GM23338 (cell line): ENCODE measurements at regions not wholly inside any gene's neighbourhood (a gene's known extent, or its start where the extent isn't known, plus 50 kb on each side); places are given as distances from the start of the nearest gene placed in this dataset.

ENCODE experiments used
- ATAC-seq: fragments of 200-7000 bp; cut with Tn5 transposase; 3 replicates; pipeline ENCODE4 v1.9.1; 2020
- DNase-seq: peaks from one replicate; pipeline ENCODE4 v3.0.0-alpha.2; 2015; ENCODE audit warnings: low spot score
- H2AFZ ChIP-seq: fragments of 200-600 bp; sonication (generic); 2 replicates; pipeline ENCODE4 v1.8.0; 2016; ENCODE audit warnings: antibody characterized with exemption, mild to moderate bottlenecking, moderate library complexity
- H3F3A ChIP-seq: fragments of 200-600 bp; sonication (generic); replicated peaks from 2 replicates; pipeline ENCODE4 v1.8.0; 2017; ENCODE audit warnings: antibody characterized with exemption, mixed run types, low read depth
- H3K27ac ChIP-seq: fragments of 200-600 bp; sonication (generic); 2 replicates; pipeline ENCODE4 v1.6.1; 2016; ENCODE audit warnings: low read depth
- H3K27me3 ChIP-seq: fragments of 200-600 bp; sonication (generic); 2 replicates; pipeline ENCODE4 v1.8.0; 2016; ENCODE audit warnings: mild to moderate bottlenecking, mixed run types, moderate library complexity; ENCODE audit not compliant: insufficient read depth
- H3K36me3 ChIP-seq: fragments of 200-600 bp; sonication (generic); 2 replicates; pipeline ENCODE4 v1.8.0; 2016; ENCODE audit warnings: mild to moderate bottlenecking; ENCODE audit not compliant: insufficient read depth
- H3K4me1 ChIP-seq: fragments of 200-600 bp; sonication (generic); 2 replicates; pipeline ENCODE4 v1.8.0; 2016; ENCODE audit warnings: mild to moderate bottlenecking, moderate library complexity; ENCODE audit not compliant: insufficient read depth
- H3K4me2 ChIP-seq: fragments of 200-600 bp; sonication (generic); 2 replicates; pipeline ENCODE4 v1.7.1; 2017; ENCODE audit warnings: mixed run types
- H3K4me3 ChIP-seq: fragments of 200-600 bp; sonication (generic); 2 replicates; pipeline ENCODE4 v1.6.1; 2016; ENCODE audit warnings: mixed run types
- H3K79me2 ChIP-seq: fragments of 200-600 bp; sonication (generic); replicated peaks from 2 replicates; pipeline ENCODE4 v1.8.0; 2017; ENCODE audit warnings: mild to moderate bottlenecking; ENCODE audit not compliant: insufficient read depth
- H3K9me2 ChIP-seq: fragments of 200-600 bp; sonication (generic); 2 replicates; pipeline ENCODE4 v1.8.0; 2017; ENCODE audit not compliant: insufficient read depth
- H4K20me1 ChIP-seq: fragments of 200-600 bp; sonication (generic); replicated peaks from 2 replicates; pipeline ENCODE4 v1.8.0; 2017; ENCODE audit warnings: mild to moderate bottlenecking; ENCODE audit not compliant: insufficient read depth
- H3K27ac Mint-ChIP-seq: 2 replicates; pipeline ENCODE4 v1.8.0; 2020; ENCODE audit warnings: inconsistent platforms, mild to moderate bottlenecking, moderate library complexity, mixed read lengths
- H3K27me3 Mint-ChIP-seq: 3 replicates; pipeline ENCODE4 v1.8.0; 2022; ENCODE audit warnings: low read depth, mild to moderate bottlenecking, moderate library complexity, mixed read lengths, inconsistent platforms; ENCODE audit not compliant: insufficient read depth, poor library complexity
- H3K36me3 Mint-ChIP-seq: 3 replicates; pipeline ENCODE4 v1.8.0; 2021; ENCODE audit warnings: low read depth, mild to moderate bottlenecking, inconsistent platforms, moderate library complexity, mixed read lengths
- H3K4me1 Mint-ChIP-seq: 3 replicates; pipeline ENCODE4 v1.8.0; 2020; ENCODE audit warnings: mild to moderate bottlenecking, inconsistent platforms, mixed read lengths
- H3K4me3 Mint-ChIP-seq: 3 replicates; pipeline ENCODE4 v1.8.0; 2021; ENCODE audit warnings: moderate library complexity, mild to moderate bottlenecking, inconsistent platforms, mixed read lengths
- H3K9me3 Mint-ChIP-seq: 3 replicates; pipeline ENCODE4 v1.8.0; 2020; ENCODE audit warnings: moderate library complexity, mild to moderate bottlenecking, inconsistent platforms, mixed read lengths
- CREB1 ChIP-seq: fragments of 250-450 bp; sonication (Bioruptor Pico); IDR thresholded peaks from 2 replicates; pipeline ENCODE4 v1.5.0; 2020; ENCODE audit warnings: low read depth, mild to moderate bottlenecking, moderate library complexity
- EZH2 ChIP-seq: fragments of 200-600 bp; sonication (generic); IDR thresholded peaks from one replicate; pipeline ENCODE4 v1.8.0; 2017; ENCODE audit warnings: antibody characterized with exemption, mild to moderate bottlenecking, low read depth; ENCODE audit not compliant: unreplicated experiment
- JUNB ChIP-seq: IDR thresholded peaks from one replicate; pipeline ENCODE4 v1.6.1; 2016; ENCODE audit warnings: antibody characterized with exemption; ENCODE audit not compliant: unreplicated experiment
- NANOG ChIP-seq: IDR thresholded peaks from 2 replicates; pipeline ENCODE4 v1.6.1; 2016; ENCODE audit warnings: antibody characterized with exemption, borderline replicate concordance
- POLR2AphosphoS5 ChIP-seq: IDR thresholded peaks from 2 replicates; pipeline ENCODE4 v1.6.1; 2016; ENCODE audit warnings: antibody characterized with exemption, low read depth
- STAT1 ChIP-seq: IDR thresholded peaks from one replicate; pipeline ENCODE4 v1.6.1; 2016; ENCODE audit warnings: antibody characterized with exemption; ENCODE audit not compliant: unreplicated experiment
- ZNF331 ChIP-seq: fragments of 250-450 bp; sonication (Bioruptor Pico); IDR thresholded peaks from 2 replicates; pipeline ENCODE4 v1.5.0; 2020; ENCODE audit warnings: low read depth, mild to moderate bottlenecking, moderate library complexity
- TF ChIP-seq, protein P1 (sequence below): fragments of 250-450 bp; sonication (Bioruptor Pico); IDR thresholded peaks from 2 replicates; pipeline ENCODE4 v1.5.0; 2020; ENCODE audit warnings: mild to moderate bottlenecking, moderate library complexity
- TF ChIP-seq, protein P2 (sequence below), 2 experiments: fragments of 200-600 bp in 1 of 2; sonication (generic) in 1 of 2; conservative IDR thresholded peaks; 2 replicates each; pipeline versions ENCODE4 v1.5.1 to v1.6.1; 2016 to 2017; ENCODE audit warnings: antibody characterized with exemption in 2 of 2, low read depth in 2 of 2, mild to moderate bottlenecking in 2 of 2, moderate library complexity in 1 of 2
- TF ChIP-seq, protein P3 (sequence below): IDR thresholded peaks from 2 replicates; pipeline ENCODE4 v1.6.1; 2016; ENCODE audit warnings: antibody characterized with exemption

DNA sequence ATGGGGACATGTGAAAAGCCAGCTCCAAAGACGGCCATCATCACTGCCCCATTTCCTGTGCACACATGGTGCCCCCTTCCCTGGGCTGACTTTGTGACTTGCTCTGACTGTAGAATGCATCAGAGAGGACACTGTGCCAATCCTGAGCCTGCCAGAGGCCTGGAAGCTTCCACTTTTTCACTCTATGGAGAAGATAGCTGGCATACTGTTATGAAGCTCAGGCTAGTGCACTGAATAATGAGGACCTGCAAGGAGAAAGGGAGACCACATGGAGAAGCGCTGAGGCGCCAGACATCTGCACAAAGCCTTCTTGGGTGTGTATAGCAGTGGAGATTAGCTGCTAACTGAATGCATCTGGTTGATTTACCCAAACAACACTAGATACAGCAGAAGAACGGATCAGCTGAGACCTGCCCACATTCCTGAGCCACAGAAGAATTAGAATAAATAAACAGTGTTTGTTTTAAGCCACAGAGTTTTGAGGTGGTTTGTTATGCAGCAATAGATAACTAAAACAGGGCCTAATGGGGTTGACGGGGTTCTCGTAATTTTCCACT, 58.9 kb upstream of the C10orf90 start:
- no peak overlapping the region for H3K4me3 Mint-ChIP-seq
- no peak overlapping the region for H3K4me3 ChIP-seq

DNA sequence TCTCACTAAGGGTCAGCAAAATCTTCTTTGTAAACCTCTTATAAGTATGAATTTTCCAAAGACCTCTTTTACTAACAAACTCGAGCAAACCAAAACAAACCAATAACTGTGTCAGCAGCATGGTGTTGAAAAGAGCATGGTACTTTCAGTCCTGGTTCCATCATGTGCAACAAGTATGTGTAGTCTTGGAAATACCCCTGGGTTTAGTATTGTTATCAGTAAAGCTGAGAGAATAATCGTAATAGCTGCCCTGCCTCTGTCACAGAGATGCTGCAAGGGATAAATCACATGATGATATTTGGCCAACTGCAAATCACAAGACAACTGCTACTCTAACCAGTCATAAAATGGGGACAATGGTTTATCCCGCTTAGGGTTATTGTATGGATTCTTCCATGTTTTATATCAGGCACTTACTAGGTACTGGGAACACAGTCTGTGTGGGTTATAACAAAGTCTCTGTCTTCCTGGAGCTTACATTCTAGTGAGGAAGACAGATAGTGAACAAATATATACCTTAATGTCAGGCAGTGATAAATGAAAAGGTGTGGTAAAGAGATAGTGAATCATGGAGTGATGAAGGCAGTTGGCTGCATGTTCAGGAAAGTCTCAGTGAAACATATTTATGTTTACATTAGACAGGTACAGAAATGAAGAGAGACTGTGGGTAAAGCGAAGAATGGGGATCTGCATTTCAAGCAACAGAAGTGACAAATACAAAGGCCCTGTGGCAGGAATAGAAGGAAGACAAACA, 60.5 kb upstream of the C10orf90 start:
- peaks cover 14% of the 10 kb centered on the region; the same call in 1 of the 2 replicates for H3K4me1 ChIP-seq
- Mint-ChIP-seq H3K9me3 (peaks cover 13% of the 10 kb centered on the region; the same call in 2 of the 3 replicates), H3K36me3 (peaks cover 8% of the 10 kb centered on the region; the same call in 2 of the 3 replicates), H3K4me3 (no peak overlapping the region), H3K27me3 (no peaks in the 10 kb centered on the region), H3K27ac (no peak overlapping the region), H3K4me1 (peaks cover 15% of the 10 kb centered on the region; the same call in 2 of the 3 replicates)
- no peaks in the 10 kb centered on the region for H3F3A ChIP-seq
- no peaks in the 10 kb centered on the region for H3K27me3 ChIP-seq
- H2AFZ ChIP-seq: no peak overlapping the region
- H3K36me3 ChIP-seq: 0 out of 2 replicates have a peak, but pooled peaks cover 2% of the 10 kb centered on the region
- H4K20me1 ChIP-seq: no peaks in the 10 kb centered on the region
- H3K27ac ChIP-seq: no peak overlapping the region
- H3K4me2 ChIP-seq: no peak overlapping the region
- no peak overlapping the region for H3K4me3 ChIP-seq
- DNase-seq (no peak), ATAC-seq (no peak)
- H3K9me2 ChIP-seq: 0 out of 2 replicates have a peak, but pooled peaks cover 9% of the 10 kb centered on the region
- TF ChIP-seq, protein P1, sequence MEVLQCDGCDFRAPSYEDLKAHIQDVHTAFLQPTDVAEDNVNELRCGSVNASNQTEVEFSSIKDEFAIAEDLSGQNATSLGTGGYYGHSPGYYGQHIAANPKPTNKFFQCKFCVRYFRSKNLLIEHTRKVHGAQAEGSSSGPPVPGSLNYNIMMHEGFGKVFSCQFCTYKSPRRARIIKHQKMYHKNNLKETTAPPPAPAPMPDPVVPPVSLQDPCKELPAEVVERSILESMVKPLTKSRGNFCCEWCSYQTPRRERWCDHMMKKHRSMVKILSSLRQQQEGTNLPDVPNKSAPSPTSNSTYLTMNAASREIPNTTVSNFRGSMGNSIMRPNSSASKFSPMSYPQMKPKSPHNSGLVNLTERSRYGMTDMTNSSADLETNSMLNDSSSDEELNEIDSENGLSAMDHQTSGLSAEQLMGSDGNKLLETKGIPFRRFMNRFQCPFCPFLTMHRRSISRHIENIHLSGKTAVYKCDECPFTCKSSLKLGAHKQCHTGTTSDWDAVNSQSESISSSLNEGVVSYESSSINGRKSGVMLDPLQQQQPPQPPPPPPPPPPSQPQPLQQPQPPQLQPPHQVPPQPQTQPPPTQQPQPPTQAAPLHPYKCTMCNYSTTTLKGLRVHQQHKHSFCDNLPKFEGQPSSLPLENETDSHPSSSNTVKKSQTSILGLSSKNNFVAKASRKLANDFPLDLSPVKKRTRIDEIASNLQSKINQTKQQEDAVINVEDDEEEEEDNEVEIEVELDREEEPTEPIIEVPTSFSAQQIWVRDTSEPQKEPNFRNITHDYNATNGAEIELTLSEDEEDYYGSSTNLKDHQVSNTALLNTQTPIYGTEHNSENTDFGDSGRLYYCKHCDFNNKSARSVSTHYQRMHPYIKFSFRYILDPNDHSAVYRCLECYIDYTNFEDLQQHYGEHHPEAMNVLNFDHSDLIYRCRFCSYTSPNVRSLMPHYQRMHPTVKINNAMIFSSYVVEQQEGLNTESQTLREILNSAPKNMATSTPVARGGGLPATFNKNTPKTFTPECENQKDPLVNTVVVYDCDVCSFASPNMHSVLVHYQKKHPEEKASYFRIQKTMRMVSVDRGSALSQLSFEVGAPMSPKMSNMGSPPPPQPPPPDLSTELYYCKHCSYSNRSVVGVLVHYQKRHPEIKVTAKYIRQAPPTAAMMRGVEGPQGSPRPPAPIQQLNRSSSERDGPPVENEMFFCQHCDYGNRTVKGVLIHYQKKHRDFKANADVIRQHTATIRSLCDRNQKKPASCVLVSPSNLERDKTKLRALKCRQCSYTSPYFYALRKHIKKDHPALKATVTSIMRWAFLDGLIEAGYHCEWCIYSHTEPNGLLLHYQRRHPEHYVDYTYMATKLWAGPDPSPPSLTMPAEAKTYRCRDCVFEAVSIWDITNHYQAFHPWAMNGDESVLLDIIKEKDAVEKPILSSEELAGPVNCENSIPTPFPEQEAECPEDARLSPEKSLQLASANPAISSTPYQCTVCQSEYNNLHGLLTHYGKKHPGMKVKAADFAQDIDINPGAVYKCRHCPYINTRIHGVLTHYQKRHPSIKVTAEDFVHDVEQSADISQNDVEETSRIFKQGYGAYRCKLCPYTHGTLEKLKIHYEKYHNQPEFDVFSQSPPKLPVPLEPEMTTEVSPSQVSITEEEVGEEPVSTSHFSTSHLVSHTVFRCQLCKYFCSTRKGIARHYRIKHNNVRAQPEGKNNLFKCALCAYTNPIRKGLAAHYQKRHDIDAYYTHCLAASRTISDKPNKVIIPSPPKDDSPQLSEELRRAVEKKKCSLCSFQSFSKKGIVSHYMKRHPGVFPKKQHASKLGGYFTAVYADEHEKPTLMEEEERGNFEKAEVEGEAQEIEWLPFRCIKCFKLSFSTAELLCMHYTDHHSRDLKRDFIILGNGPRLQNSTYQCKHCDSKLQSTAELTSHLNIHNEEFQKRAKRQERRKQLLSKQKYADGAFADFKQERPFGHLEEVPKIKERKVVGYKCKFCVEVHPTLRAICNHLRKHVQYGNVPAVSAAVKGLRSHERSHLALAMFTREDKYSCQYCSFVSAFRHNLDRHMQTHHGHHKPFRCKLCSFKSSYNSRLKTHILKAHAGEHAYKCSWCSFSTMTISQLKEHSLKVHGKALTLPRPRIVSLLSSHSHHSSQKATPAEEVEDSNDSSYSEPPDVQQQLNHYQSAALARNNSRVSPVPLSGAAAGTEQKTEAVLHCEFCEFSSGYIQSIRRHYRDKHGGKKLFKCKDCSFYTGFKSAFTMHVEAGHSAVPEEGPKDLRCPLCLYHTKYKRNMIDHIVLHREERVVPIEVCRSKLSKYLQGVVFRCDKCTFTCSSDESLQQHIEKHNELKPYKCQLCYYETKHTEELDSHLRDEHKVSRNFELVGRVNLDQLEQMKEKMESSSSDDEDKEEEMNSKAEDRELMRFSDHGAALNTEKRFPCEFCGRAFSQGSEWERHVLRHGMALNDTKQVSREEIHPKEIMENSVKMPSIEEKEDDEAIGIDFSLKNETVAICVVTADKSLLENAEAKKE: no peak
- TF ChIP-seq EZH2 (no peak), JUNB (no peak), CREB1 (no peak), NANOG (no peak), STAT1 (no peak)
- TF ChIP-seq, protein P2, sequence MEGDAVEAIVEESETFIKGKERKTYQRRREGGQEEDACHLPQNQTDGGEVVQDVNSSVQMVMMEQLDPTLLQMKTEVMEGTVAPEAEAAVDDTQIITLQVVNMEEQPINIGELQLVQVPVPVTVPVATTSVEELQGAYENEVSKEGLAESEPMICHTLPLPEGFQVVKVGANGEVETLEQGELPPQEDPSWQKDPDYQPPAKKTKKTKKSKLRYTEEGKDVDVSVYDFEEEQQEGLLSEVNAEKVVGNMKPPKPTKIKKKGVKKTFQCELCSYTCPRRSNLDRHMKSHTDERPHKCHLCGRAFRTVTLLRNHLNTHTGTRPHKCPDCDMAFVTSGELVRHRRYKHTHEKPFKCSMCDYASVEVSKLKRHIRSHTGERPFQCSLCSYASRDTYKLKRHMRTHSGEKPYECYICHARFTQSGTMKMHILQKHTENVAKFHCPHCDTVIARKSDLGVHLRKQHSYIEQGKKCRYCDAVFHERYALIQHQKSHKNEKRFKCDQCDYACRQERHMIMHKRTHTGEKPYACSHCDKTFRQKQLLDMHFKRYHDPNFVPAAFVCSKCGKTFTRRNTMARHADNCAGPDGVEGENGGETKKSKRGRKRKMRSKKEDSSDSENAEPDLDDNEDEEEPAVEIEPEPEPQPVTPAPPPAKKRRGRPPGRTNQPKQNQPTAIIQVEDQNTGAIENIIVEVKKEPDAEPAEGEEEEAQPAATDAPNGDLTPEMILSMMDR (conservative IDR thresholded peaks at IDR 0.05; ENCODE audit: low read depth in 2 of 2): no peak
- TF ChIP-seq, protein P3, sequence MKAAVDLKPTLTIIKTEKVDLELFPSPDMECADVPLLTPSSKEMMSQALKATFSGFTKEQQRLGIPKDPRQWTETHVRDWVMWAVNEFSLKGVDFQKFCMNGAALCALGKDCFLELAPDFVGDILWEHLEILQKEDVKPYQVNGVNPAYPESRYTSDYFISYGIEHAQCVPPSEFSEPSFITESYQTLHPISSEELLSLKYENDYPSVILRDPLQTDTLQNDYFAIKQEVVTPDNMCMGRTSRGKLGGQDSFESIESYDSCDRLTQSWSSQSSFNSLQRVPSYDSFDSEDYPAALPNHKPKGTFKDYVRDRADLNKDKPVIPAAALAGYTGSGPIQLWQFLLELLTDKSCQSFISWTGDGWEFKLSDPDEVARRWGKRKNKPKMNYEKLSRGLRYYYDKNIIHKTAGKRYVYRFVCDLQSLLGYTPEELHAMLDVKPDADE: no peak
- no peaks in the 10 kb centered on the region for H3K79me2 ChIP-seq

More for the DNA sequence above, 58.9 kb upstream of the C10orf90 start:
- Mint-ChIP-seq H3K9me3 (peaks cover 17% of the 10 kb centered on the region; the same call in 2 of the 3 replicates), H3K27me3 (no peaks in the 10 kb centered on the region), H3K36me3 (peaks cover 11% of the 10 kb centered on the region; the same call in 2 of the 3 replicates), H3K4me1 (peaks cover 10% of the 10 kb centered on the region; the same call in 2 of the 3 replicates), H3K27ac (no peak overlapping the region)
- DNase-seq (peak; percentile 2), ATAC-seq (no peak)
- TF ChIP-seq ZNF331: 0 out of 2 replicates have a peak, but pooled peaks have one; percentile 43
- TF ChIP-seq POLR2AphosphoS5: no peak
- no peak for TF ChIP-seq NANOG
- Histone ChIP-seq H3K27me3 (no peaks in the 10 kb centered on the region), H4K20me1 (no peaks in the 10 kb centered on the region), H2AFZ (peak overlapping the region; percentile 91), H3F3A (no peaks in the 10 kb centered on the region), H3K4me1 (peaks cover 14% of the 10 kb centered on the region; the same call in 1 of the 2 replicates), H3K27ac (no peak overlapping the region), H3K36me3 (0 out of 2 replicates have a peak, but pooled peaks cover 4% of the 10 kb centered on the region), H3K4me2 (no peak overlapping the region), H3K9me2 (0 out of 2 replicates have a peak, but pooled peaks cover 12% of the 10 kb centered on the region), H3K79me2 (no peaks in the 10 kb centered on the region)
